CD4-positive, alpha-beta T cell treated with Interleukin-17A for 1 hour (primary cell): ENCODE measurements at regions not wholly inside any gene's neighbourhood (a gene's known extent, or its start where the extent isn't known, plus 50 kb on each side); places are given as distances from the start of the nearest gene placed in this dataset.

Experiments used
- DNase-seq: peaks from one replicate; pipeline ENCODE4 v3.0.0-alpha.2; 2020

DNA sequence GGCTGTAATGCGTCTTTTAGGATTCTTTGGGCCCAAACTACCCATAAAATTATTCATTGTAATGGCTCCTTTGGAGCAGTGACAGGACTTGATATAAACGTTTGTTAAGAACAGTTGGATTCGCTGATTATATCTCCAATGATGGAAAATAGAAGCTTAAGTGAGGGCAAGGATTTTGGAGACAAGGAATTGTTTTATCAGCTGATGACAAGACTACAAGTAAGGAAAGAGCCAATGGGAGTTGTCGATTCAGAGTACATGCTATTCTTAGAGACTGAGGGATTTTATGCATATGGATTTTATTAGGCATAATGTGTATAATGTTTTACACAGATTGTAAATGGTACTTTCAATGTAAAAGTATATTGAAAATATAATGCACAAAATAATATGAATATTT, 425.5 kb upstream of the RIOK2 start:
- no peak for DNase-seq

- no peak for DNase-seq
Observed at GRCh38 chr5:97618721-97619120, 435.7 kb upstream of the RIOK2 start.

DNA sequence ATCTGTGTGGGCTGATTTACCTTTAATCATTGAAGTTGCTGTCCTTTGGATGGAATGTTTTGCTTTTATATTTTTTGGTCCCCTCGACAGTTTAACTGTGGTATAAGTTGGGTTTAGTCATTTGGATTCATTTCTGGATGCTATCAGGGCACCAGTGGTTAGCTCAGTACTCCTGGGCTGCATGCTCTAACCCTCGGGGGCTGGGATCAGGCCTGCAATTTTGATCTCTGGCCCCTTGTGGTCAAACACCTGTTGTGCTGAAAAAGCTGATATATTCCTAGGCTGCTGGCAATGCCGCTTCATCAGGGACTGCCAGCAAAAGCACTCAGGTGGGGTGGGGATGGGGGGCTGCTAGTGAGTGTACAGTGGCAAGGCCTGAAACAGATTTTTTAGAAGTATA, 440.4 kb upstream of the RIOK2 start:
- DNase-seq: no peak

DNA sequence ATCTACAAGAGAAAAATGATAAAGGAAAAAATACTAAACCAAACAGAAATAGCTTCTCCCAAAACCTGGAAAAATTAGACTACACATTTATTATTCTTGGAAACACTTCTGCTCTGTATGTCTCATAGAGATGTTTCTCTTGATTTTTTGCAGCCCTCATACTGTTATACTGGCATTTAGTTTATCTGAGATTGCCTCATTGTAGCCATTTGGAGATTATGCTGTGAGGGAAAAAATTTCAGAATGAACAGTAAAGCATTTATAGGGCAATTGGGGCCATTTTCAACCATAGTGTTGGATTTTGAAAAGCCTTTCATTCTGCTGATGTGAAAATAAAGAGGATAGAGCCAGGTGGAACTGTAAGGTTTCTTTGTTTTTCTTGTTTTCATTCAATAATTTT, 441.8 kb upstream of the RIOK2 start:
- no peak for DNase-seq

DNA sequence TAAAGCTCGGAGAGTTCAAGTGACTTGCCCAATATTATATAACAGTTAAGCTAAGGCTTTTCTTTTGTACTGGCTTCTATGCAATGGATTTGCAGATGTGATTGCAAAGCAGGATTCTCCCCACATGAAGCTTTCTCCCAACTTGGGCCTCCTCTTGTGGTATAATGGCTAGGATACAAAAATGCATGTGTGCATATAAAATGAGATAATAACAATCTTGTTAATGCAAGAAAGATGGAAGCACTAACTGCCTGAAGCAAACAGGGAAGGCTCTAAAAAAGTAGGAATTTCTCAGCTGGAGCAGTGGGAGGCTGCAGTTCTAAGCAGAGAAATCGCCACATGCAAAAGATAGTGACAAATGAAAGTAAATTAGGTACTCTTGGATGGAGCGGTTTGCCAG, 444.2 kb upstream of the RIOK2 start:
- DNase-seq: no peak

DNA sequence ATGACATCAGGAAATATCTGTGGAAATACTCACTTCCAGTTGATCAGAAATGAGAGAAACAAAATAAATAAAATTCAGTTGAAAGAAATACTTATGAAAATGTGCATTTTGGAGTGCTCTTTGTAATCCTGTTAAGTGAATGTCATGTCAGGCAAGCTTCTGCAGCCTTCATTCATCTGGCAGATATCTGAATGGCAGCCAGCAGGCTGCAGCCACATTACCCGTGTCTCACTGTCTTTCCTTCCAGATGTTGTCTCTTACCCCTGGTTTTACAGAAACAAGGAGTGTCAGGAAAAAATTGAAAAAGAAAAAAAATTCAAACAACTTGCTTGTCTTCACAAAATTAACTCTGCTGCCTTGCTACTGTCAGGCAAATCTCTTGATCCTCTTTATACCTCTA, 445.0 kb upstream of the RIOK2 start:
- DNase-seq: no peak

DNA sequence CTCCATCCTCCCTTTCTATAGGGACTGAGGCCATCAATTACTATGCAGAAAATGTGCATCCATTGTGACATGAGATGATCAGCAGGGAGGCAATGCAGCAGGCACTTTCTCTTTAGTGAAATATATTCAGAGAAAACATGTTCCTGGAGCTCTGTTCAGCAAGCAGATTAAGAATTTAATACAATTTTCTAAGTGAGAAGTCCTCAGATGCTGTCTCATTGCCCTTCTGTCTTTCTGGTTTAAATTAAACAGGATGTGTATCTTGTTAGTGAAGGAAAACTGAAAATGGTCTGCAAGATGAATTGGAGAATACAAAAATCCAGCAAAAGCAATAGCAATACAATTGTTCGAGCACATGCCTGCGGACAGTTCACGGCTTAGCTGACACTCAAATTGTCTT, 445.8 kb upstream of the RIOK2 start:
- no peak for DNase-seq

GRCh38 chr5:97629276-97629675, 446.2 kb upstream of the RIOK2 start:
- DNase-seq: no peak

DNA sequence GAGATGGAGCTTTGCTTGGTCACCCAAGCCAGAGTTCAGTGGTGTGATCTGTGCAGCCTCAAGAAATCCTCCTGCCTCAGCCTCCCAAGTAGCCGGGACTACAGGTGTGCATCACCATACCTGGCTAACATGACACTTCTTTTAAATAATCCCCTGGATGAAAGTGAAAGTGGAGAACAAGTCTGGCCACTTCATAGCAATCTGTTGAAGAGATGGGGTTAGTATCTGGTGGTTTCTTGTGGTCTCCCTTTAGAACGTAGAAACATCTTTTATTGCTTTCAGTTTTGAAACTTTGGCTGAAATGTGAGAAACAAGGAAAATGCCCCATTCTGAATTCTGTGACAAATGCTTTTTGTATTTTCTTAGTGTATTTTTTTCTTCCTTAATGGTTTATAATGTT, 452.5 kb upstream of the RIOK2 start:
- no peak for DNase-seq

DNA sequence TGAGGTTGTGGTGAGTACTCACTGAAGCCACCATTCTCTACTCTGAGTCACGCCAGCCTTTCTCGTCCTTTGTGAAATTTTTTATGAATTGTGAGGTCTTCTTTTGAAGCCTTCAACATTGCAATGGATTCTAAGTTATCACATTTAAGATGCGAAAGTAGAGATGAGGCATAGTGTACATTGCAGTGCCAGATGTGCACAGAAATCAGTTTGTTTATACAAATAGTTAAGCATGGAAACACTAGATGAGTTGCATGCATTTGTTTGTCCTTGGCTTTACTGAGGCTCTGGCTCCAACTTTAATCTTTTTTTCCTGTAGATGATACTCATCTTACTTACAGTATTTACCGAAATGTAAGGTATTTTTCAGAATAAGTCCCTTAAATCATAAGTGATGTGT, 453.7 kb upstream of the RIOK2 start:
- no peak for DNase-seq

GRCh38 chr5:97641081-97641480, 458.0 kb upstream of the RIOK2 start:
- DNase-seq: no peak

DNA sequence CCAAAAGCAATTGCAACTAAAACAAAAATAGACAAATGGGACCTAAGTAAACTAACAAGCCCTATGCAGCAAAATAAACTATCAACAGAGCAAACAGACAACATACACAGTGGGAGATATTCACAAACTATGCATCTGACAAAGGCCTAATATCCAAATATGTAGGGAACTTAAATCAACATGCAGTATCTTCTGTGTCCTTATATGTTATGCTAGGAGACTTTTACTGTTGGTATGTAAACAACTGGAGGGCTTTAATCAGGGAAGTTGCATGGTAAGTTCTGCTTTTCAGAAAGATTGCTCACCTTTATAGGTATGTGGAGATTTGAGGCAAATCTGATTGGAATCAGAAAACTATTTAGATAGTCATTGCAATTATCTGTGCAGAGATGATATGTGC, 461.2 kb upstream of the RIOK2 start:
- DNase-seq: no peak

GRCh38 chr5:97644896-97645295, 461.8 kb upstream of the RIOK2 start:
- no peak for DNase-seq

- DNase-seq: no peak
Observed at GRCh38 chr5:97657239-97657638, 474.2 kb upstream of the RIOK2 start.

DNA sequence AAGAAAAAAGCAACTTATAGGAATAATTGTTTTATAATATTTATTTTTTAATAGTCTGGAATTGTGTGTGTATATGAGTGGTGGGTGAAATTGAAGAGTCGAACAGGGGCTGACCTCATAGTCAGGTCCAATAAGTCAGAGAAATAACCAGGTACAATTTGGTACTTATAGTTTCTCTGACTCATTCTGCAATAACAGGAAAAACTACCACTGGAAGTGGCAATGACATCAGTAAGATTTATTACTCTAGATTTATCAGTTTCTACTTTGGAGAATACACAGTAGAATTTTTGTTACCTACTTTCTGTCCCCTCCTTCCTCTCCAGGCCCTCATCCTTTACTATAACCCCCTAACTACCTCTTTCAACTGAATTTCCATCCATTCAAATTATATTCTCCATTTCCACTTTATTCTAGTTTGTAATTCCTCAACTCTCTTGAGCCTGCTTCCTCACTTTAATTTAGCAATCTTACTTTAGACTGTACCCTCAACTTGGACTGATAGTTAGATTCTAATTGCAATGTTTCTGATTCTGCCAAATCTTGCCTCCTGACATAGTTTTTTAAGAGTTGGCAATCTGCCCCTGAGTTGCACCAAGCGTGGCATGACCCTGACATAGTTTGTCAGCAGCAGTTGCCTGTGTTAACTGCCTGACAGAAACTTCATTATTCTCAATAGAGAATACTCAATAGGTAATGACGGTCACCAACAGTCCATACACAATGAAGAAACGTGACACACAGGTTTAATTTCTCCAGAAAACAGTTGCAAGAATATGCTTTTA, 475.3 kb upstream of the RIOK2 start:
- no peak for DNase-seq

DNA sequence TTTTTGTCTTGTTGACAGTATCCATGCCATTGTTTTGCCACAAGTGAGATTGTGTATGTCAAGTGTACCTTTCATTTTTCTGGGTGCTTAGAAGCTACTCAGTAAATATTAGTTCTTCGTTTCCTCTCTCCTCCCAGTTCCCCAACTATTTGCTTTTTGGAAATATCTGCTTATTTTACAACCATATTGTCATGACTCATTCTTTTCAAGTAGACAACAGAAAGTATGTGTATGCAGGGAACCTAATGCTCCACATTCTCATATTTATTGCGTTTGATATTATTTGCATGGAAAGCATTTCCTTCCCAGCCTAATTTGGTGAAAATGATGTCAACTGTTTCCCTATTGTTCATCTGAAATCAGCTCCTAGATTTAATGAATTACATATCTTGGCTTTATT, 483.7 kb upstream of the RIOK2 start:
- no peak for DNase-seq

DNA sequence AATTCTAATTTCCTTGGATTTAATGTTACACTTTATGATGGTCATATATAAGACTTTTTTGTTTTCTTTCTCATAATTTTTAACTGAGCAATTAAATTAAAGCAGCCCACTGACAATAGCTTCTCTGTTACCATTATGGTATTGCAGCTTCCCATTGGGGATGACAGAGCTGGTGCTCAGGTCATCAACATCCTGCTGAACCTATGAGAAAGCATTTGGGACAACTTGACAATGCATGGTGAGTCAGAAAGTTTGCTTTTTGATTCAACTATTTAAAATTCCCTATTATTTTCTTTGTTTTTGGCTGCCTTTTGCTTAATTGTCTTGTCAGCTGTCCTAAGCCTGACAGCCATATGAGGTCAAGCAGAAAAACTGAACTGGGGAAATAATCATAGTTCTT, 487.4 kb upstream of the RIOK2 start:
- DNase-seq: no peak

GRCh38 chr5:97676608-97677007, 493.6 kb upstream of the RIOK2 start:
- DNase-seq: no peak

DNA sequence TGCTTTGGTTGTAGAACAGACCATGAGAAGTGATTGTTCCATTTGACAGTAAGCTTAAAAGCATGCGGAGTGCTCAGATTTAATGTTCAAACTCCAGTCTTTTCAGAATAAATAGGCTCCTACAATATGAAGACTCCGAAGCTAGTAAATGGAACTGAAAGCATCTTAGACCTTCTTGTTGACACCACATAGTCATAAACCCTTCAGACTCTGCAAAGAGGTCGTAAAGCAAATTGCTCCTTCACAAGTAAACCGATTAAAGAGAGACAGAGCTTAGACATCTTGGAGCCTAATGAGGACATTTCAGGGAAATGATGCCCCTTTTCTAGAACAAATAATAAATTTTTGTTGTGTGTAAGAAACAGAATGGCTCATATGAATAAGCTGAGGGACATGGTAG, 511.0 kb upstream of the RIOK2 start:
- no peak for DNase-seq

DNA sequence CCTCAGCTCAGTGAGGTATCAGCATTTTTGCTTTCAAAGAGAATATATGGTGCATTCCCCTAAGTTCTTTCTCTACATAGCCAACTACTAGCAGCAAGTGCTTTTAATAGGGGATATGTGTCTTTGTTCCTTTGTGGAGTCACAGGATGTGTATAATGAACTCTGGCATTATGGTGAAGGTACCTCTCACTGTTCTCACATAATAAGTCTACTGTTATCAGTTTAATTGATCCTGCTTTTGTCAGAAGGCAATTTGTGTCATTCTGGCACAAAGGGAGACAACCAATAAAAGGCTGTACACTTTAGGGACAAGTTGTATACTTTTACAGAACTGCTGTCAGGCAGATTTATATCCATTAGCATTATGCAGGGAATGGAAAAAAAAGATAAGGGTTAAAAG, 531.4 kb upstream of the RIOK2 start:
- no peak for DNase-seq

DNA sequence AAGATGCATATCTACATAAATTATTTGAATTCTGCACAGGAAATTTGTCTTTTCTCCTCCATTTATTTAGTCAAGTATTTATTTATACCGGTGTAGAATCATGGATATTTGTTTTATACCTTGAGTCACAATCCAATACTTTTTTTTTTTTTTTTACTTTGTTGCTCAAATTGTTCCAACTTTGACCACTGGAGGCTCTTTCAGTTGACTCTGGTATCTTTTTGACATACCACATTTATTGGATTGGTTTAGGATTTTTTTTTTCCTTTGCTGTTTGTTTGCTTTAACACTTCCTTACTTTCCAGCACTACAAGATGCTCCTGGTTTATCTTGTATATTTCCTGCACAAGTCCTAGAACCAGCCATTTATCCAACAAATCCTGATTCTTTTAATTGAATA, 543.1 kb upstream of the RIOK2 start:
- no peak for DNase-seq

- no peak for DNase-seq
Observed at GRCh38 chr5:97728920-97729319, 545.9 kb upstream of the RIOK2 start.

- no peak for DNase-seq
Observed at GRCh38 chr5:97729938-97730337, 546.9 kb upstream of the RIOK2 start.

DNA sequence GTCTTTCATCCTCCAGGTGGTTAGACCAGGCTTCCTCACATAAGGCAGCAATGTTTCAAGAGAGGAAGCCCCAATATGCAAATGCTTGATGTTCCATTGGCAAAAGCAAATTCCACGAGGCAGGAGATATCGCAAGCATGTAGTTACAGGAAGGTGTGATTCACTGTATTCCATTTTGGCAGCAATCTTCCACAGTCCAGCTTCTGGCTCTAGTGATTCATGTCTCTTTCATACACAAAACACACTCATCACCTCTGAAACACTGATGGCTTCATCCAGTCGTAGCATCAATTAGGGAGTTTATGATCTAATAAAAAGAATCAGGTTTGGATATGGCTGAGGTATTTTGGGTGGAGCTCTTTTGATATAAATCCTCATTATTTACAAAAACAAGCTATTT, 552.2 kb upstream of the RIOK2 start:
- no peak for DNase-seq

GRCh38 chr5:97737608-97738007, 554.6 kb upstream of the RIOK2 start:
- DNase-seq: no peak

DNA sequence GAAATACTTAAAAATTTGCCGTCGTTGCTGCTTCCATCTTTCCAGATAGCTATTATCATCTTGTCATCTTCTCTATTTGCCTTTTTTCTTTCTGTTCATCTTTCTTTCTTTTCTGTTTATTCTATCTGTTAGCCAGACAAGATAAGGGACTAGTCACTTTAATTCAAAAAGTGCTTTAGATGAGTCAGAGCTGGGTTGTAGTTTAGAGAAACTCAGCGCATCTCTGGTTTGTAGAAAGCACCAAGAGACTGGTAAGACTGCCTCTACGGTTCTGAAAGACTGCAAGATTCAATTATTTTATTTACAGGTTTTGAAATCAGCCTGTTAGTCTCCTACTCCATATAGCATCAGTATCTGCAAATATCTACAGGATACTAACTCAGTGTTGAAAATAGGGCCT, 562.8 kb upstream of the RIOK2 start:
- no peak for DNase-seq
